GM12801 (cell line): ENCODE measurements at regions not wholly inside any gene's neighbourhood (a gene's known extent, or its start where the extent isn't known, plus 50 kb on each side); places are given as distances from the start of the nearest gene placed in this dataset.

Experiments used
- TF ChIP-seq, protein P1 (sequence below): IDR thresholded peaks from one replicate; pipeline ENCODE4 v1.5.1; 2011; ENCODE audit warnings: control low read depth; ENCODE audit not compliant: insufficient read length; ENCODE audit errors: extremely low read depth

DNA sequence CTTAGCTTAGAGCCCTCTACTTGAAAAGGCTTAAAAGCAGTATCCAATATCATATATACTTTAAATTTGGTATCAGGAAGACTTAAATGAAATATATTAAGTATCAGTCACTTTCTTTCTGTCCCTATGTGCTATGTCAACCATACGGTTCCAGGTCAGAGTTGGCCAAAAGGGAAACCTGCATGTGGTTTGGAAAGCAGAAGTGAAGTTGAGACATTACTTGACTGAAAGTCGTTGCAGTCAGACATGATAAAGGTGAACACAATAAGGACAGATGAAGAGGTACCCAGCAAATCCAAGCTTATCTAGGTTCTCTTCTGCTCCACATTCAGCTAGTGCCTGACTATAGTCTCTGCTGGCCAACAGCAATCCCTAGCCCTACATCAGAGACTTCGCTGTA, 336.8 kb downstream of the KCNA4 start:
- TF ChIP-seq, protein P1, sequence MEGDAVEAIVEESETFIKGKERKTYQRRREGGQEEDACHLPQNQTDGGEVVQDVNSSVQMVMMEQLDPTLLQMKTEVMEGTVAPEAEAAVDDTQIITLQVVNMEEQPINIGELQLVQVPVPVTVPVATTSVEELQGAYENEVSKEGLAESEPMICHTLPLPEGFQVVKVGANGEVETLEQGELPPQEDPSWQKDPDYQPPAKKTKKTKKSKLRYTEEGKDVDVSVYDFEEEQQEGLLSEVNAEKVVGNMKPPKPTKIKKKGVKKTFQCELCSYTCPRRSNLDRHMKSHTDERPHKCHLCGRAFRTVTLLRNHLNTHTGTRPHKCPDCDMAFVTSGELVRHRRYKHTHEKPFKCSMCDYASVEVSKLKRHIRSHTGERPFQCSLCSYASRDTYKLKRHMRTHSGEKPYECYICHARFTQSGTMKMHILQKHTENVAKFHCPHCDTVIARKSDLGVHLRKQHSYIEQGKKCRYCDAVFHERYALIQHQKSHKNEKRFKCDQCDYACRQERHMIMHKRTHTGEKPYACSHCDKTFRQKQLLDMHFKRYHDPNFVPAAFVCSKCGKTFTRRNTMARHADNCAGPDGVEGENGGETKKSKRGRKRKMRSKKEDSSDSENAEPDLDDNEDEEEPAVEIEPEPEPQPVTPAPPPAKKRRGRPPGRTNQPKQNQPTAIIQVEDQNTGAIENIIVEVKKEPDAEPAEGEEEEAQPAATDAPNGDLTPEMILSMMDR = no peak

DNA sequence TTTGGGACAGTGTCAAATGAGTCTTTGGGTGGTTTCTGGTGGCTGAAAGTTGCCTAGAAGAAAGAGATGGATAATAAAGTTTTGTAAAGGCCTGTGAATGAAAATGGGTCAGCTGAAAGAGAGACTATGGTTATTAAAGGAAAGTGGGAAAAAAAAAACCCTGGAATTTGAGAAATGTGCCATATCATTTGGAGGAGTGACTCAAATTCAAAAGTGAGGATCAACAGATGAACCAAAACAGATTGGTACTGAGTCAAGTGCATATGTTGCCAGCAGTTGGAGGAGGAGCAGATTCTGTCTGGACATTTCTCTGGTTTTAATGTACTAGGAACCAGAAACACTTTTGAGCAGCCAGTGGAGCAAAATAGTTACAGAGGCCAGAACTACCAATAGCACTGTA, 339.8 kb downstream of the KCNA4 start:
- TF ChIP-seq, protein P1 = no peak

DNA sequence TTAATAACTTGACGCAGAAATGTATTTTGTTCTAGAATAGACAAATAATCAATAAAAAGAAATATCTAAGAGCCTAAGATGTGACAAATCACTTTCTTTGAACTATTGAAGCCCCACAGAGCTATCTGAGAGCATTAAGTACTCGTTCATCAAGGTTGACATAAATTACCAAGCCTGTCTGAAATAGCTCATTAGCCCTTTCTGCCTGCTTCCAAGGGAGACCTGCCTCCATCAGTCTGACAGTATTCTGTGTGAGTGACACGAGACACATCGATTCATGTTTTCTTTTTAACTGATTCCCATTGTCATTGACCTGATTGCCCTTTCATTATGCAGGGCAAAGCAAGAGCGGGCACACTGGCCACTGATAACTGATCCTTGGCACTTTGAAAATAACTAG, 347.5 kb downstream of the KCNA4 start:
- TF ChIP-seq, protein P1 = no peak

DNA sequence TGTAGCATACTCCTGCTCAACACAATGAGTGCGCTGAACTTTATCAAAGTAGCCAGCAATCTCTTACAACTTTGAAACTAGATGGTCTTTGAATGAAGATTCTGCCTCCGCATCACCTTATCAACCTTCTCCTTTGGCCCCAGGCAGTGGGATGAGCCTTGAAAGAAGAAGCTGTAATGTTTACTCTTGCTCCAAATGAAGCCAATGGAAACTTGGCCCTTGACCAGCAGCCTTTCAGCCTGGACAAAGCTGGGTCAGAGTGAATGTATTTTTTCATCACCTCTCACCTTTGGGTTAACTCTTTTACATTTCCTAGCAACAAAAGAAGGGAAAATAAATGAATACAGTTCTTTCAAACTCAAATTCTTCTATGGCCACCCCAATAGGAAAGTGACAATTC, 359.1 kb downstream of the KCNA4 start:
- TF ChIP-seq, protein P1 = no peak

DNA sequence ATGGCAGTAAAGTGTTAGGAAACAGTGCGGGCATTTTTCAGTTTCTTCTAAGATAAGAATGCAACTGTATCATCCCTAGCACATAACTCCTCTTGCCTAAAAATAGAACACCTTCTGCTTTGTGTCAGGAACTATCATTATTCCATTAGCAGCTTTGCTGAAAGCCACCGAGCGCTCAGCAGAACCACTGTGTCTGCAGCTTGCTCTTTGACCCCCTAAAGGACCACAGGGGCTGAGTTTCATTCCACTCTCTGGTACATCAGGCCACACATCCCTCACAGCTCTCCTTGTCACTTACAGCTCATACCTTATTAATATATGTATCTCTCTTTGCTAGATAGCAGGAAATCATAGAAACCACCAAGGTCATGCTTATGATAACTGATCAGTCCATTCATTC, 360.2 kb downstream of the KCNA4 start:
- TF ChIP-seq, protein P1 = no peak

DNA sequence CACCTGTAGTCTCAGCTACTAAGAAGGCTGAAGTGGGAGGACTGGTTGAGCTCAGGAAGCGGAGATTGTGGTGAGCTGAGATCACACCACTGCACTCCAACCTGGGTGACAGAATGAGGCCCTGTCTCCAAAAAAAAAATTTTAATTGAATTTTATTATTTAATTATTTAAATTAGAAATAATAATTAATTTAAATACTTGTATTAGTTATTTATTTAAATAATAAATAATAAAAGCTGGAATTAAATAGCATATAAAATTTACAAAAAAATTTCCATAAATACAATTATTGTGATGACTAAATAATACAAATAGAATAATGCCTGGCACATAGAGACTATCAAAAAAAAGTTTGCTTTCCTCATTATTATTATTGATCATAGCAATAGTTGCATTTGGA, 371.5 kb downstream of the KCNA4 start:
- TF ChIP-seq, protein P1 = no peak

DNA sequence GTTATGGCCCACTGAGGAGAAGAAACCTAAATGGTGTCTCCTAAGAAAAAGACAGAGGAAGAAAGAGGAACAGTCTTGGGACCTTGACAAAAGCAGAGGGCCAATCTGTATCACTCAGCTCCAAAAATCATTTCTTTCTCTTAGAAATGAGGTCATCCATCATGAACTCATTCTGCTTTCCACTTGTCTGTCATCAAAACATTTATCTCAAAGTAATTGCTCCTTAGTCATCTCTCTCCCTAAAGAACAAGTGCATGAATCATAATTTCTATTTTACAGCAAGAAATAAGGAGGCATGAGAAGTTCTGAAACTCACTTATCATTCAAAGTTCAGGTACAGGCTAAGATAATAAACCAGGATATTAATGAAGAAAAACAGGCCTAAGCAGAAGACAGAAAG, 375.6 kb downstream of the KCNA4 start:
- TF ChIP-seq, protein P1 = no peak

DNA sequence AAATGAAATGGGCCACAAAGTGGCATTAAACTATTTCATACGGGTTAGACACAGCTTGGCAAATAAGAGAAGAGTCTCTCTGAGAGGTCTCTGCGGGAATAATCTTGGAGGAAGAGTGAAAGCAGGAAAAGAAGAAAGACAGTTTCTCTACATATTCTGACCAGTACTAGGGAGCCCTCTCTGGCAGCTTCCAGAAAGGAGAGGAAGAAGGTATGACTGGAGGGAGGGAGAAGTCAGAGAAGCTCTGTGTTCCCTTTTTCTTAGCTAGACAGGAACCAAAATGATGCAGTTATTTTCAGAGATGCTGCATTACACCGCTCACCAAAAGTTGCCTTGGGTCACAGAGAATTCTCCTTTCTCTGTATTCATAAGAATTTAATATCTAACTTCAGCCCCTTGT, 382.1 kb downstream of the KCNA4 start:
- TF ChIP-seq, protein P1 = no peak
